Gastrocnemius medialis (tissue), 4 donors: ENCODE measurements at regions not wholly inside any gene's neighbourhood (a gene's known extent, or its start where the extent isn't known, plus 50 kb on each side); places are given as distances from the start of the nearest gene placed in this dataset.
"Not testable (repeated sequence)": the region's sequence is repeated elsewhere in the genome, so short reads cannot be mapped to it uniquely, and the experiment has no call there.

Source experiments
- ATAC-seq, 2 donors: fragments of 150-250 bp; one replicate each; pipeline ENCODE4 v1.9.1; 2016
- DNase-seq, 2 donors: peaks; one replicate each; pipeline ENCODE4 v3.0.0-alpha.2; 2019
- H3K27ac ChIP-seq, 4 donors: fragments of 200-600 bp; sonication (generic); 1 replicate in 1 of 4; 2 replicates in 3 of 4; pipeline ENCODE4 v1.5.1; 2016 to 2018; ENCODE audit warnings: mild to moderate bottlenecking in 2 of 4, moderate library complexity in 1 of 4
- H3K27me3 ChIP-seq, 3 donors: fragments of 200-600 bp; sonication (generic) in 2 of 3; 1 replicate in 1 of 3; 2 replicates in 2 of 3; pipeline versions ENCODE4 v1.5.1 to v1.6.0; 2016 to 2019; ENCODE audit warnings: mild to moderate bottlenecking in 1 of 3, moderate library complexity in 1 of 3
- H3K36me3 ChIP-seq, 2 donors: fragments of 200-600 bp; sonication (generic) in 1 of 2; one replicate each; pipeline ENCODE4 v1.5.1; 2017 to 2018
- H3K4me1 ChIP-seq, 2 donors: fragments of 200-600 bp; sonication (generic) in 1 of 2; one replicate each; pipeline ENCODE4 v1.5.1; 2016 to 2017; ENCODE audit warnings: mild to moderate bottlenecking in 2 of 2
- H3K4me3 ChIP-seq, 4 donors: fragments of 200-600 bp; sonication (generic) in 3 of 4; 1 replicate in 1 of 4; 2 replicates in 3 of 4; pipeline ENCODE4 v1.5.1; 2016 to 2019; ENCODE audit warnings: mild to moderate bottlenecking in 2 of 4
- H3K9me3 ChIP-seq, 3 donors: fragments of 200-600 bp; sonication (generic) in 2 of 3; 1 replicate in 1 of 3; 2 replicates in 2 of 3; pipeline ENCODE4 v1.5.1; 2016 to 2019
- CTCF ChIP-seq, 5 experiments: fragments of 450-650 bp in 3 of 5; fragments of 200-600 bp in 2 of 5; sonication (generic) in 2 of 5; IDR thresholded peaks in 4 of 5; conservative IDR thresholded peaks in 1 of 5; 1 replicate in 4 of 5; 2 replicates in 1 of 5; pipeline ENCODE4 v1.5.1; 2016 to 2019; ENCODE audit warnings: antibody characterized with exemption in 5 of 5, mild to moderate bottlenecking in 3 of 5, moderate library complexity in 3 of 5
- POLR2A ChIP-seq, 2 donors: fragments of 450-650 bp; IDR thresholded peaks; one replicate each; pipeline ENCODE4 v1.6.1; 2017; ENCODE audit warnings: antibody characterized with exemption in 2 of 2, mild to moderate bottlenecking in 2 of 2, moderate library complexity in 2 of 2
- in situ Hi-C, 4 donors: fragments of 200-750 bp; cut with MboI; loops; one replicate each; pipeline versions ENCODE4 v1.15.0 to v1.8.0; 2017; ENCODE audit warnings: low sequenced_read_pairs in 4 of 4
- intact Hi-C: fragments of 100-400 bp; cut with DNase I; formaldehyde crosslinking; loops from one replicate; pipeline ENCODE4 v1.15.1; 2023; ENCODE audit warnings: low total_unique reads

- TF ChIP-seq CTCF (IDR thresholded peaks at IDR 0.05 in 4 of 5, conservative IDR thresholded peaks at IDR 0.05 in 1 of 5) (no peak), POLR2A (IDR thresholded peaks at IDR 0.05) (no peak)
- DNase-seq, result no peak
- intact Hi-C loops, result no loop called here
- no peak overlapping the region for H3K4me3 ChIP-seq
- no peak overlapping the region for H3K27ac ChIP-seq
- H3K9me3 ChIP-seq, result no peaks in the 10 kb centered on the region
- in situ Hi-C loops, result no loop called here
- H3K36me3 ChIP-seq, result no peaks in the 10 kb centered on the region
- ATAC-seq, result no peak
- H3K27me3 ChIP-seq, result no peaks in the 10 kb centered on the region
- no peaks in the 10 kb centered on the region for H3K4me1 ChIP-seq
These were observed 81.0 kb downstream of the IGLL1 start for GRCh38 chr22:23498811-23499798.

DNA sequence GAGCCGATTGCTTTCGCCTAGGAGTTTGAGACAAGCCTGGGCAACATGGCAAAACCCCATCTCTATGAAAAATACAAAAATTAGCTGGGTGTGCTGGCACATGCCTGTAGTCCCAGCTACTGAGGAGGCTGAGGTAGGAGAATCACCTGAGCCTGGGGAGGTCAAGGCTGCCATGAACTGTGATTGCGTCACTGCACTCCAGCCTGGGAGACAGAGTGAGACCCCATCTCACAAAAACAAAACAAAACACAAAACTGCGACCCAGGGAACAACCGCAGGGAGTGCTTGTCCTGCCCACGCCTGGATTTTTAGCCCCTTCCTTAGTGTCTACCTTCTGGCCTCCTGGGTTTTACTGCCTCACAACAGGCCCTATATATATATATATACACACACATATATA, 82.2 kb downstream of the IGLL1 start:
- intact Hi-C loops, H3K9me3 ChIP-seq, H3K27me3 ChIP-seq, H3K27ac ChIP-seq, H3K36me3 ChIP-seq, H3K4me1 ChIP-seq, DNase-seq, in situ Hi-C loops, ATAC-seq, H3K4me3 ChIP-seq: not testable (repeated sequence)

DNA sequence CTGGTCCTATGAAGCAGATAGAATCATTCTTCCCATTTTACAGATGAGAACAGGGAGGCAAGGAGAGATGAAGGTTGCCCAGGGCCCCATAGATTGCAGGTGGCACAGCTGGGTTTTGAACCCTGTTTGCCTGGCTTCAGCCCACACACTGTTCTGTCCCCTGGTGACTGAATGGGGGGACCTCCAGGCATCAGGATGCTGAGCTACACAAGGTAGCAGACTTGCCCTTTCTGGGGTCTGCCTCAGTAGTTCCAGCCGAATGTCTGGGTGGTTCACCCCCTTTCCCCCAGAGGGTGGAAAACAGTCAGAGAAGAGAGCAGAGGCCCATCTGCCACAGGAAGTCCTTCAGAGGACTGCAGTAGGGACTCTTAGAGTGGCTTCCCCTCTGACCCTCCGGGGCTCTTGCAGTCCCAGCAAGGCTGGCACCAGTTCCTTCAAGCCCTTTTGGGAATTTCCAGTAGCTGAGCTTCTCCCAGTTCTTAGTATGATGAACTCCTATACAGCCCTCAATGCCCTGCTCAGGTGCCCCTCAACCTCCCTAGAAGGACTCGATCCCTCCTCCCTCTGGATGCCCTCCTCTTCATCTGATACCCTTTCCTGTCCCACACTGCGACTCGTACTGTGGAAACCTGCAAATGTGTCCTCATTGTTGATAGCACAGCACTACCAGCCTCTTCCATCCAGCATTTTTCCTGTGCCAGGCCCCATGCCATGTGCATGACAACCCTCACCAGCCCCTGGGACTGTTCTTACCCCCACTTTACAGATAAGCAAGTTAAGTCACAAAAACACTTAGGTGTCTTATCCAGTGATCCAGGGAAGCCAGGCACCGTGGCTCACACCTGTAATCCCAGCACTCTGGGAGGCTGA, 82.8 kb downstream of the IGLL1 start:
- Histone ChIP-seq H3K36me3 (no peaks in the 10 kb centered on the region), H3K9me3 (no peaks in the 10 kb centered on the region), H3K4me3 (no peak overlapping the region), H3K27ac (no peak overlapping the region), H3K4me1 (no peaks in the 10 kb centered on the region), H3K27me3 (no peaks in the 10 kb centered on the region)
- ATAC-seq (no peak), DNase-seq (no peak)
- TF ChIP-seq CTCF (IDR thresholded peaks at IDR 0.05 in 4 of 5, conservative IDR thresholded peaks at IDR 0.05 in 1 of 5) (no peak), POLR2A (IDR thresholded peaks at IDR 0.05) (no peak)
- in situ Hi-C loops, result no loop called here
- intact Hi-C loops, result no loop called here

GRCh38 chr22:23496445-23496833, 83.7 kb downstream of the IGLL1 start:
- Histone ChIP-seq H3K4me1 (no peaks in the 10 kb centered on the region), H3K4me3 (no peak overlapping the region), H3K27me3 (no peaks in the 10 kb centered on the region), H3K9me3 (no peaks in the 10 kb centered on the region), H3K27ac (no peak overlapping the region), H3K36me3 (no peaks in the 10 kb centered on the region)
- in situ Hi-C loops, result no loop called here
- ATAC-seq (no peak), DNase-seq (no peak)
- TF ChIP-seq CTCF (IDR thresholded peaks at IDR 0.05 in 4 of 5, conservative IDR thresholded peaks at IDR 0.05 in 1 of 5) (no peak), POLR2A (IDR thresholded peaks at IDR 0.05) (no peak)
- intact Hi-C loops, result no loop called here
